ENCODE measurements at regions not wholly inside any gene's neighbourhood (a gene's known extent, or its start where the extent isn't known, plus 50 kb on each side); places are given as distances from the start of the nearest gene placed in this dataset.

DNA sequence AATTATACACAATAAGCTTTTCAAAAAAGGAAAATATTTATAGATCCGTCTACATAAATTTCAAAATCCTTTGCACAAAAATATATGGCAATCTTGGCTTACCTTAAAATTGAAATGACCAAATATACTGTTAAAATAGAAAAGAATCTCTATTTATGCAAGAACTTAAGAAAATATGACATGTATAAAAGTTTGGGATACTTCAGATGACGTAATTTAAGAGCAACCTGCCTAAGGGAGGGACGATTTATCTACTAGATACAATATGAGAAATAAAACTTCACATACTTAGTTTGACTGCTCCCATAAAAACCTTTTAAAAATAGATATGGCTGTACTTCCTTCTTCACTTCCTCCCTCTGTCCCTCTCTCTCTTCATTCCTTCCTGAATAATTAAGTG, 587.3 kb upstream of the SPRY2 start:
- TF ChIP-seq POLR2A (IDR thresholded peaks at IDR 0.05) (no peak), POLR2AphosphoS5 (IDR thresholded peaks at IDR 0.05) (no peak)
- TF ChIP-seq, protein P1, sequence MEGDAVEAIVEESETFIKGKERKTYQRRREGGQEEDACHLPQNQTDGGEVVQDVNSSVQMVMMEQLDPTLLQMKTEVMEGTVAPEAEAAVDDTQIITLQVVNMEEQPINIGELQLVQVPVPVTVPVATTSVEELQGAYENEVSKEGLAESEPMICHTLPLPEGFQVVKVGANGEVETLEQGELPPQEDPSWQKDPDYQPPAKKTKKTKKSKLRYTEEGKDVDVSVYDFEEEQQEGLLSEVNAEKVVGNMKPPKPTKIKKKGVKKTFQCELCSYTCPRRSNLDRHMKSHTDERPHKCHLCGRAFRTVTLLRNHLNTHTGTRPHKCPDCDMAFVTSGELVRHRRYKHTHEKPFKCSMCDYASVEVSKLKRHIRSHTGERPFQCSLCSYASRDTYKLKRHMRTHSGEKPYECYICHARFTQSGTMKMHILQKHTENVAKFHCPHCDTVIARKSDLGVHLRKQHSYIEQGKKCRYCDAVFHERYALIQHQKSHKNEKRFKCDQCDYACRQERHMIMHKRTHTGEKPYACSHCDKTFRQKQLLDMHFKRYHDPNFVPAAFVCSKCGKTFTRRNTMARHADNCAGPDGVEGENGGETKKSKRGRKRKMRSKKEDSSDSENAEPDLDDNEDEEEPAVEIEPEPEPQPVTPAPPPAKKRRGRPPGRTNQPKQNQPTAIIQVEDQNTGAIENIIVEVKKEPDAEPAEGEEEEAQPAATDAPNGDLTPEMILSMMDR (IDR thresholded peaks at IDR 0.05): no peak
